ENCODE measurements at regions not wholly inside any gene's neighbourhood (a gene's known extent, or its start where the extent isn't known, plus 50 kb on each side); places are given as distances from the start of the nearest gene placed in this dataset.
A peak's percentile ranks its signal among the peaks of the same experiment; 100 is the strongest.
"Not testable (repeated sequence)": the region's sequence is repeated elsewhere in the genome, so short reads cannot be mapped to it uniquely, and the experiment has no call there.

DNA sequence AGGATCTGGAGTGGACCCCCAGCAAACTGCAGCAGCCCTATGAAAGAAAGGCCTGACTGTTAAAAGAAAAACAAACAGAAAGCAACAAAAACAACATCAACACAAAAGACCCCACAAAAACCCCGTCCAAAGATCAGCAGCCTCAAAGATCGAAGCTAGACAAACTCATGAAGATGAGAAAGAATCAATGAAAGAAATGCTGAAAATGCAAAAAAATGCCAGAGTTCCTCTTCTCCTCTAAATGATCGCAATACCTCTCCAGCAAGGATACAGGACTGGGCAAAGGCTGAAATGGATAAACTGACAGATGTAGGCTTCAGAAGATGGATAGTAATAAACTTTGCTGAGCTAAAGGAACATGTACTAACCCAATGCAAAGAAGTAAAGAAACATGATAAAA is 526.3 kb upstream of the DAB2 start:
- no peak for DNase-seq

DNA sequence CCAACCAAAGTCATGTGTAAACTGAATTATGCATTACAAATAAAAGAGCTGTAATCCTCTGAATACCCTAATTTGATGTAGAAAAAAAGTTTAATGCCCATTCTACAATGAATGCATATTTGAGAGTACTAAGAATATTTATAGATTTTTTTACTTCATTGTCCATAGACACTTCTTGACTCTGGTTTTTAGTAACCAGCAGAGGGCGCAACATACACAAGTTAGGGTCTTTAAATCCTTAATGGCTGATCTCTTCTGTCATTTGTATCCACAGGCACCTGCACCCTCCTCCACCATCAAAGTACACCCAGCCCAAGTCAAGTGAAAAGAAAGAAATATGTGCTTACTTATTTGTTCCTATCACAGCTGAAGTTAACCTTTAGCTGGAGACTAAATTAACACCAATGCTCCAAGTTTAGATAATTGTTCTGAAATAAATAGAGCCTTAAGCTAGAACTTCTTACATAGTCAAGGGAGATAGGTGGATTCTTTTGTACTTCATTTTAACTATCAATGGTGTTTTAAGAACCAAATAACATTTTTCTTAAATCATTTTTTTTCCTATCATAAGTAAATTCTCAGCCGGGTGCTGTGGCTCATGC is 524.2 kb upstream of the DAB2 start:
- DNase-seq = peak; percentile 29

DNA sequence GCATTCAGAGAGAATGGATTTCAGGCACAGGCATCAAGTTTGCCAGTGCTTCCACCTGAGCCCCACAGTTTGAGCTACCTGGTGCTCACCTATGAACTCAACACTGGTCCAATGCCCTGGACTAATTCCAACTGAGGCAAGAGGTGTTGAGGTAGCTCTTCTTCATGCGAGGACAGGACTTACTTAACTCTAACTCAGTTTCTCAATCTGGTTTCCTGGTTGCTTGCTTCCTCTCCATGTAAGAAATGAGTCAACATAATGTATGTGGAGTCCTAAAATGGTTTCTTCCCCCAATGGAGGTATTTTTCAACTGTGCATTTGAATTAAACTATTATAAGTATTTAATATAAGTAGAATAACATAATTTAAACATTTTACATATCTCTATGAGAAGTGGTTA is 523.6 kb upstream of the DAB2 start:
- DNase-seq = no peak

DNA sequence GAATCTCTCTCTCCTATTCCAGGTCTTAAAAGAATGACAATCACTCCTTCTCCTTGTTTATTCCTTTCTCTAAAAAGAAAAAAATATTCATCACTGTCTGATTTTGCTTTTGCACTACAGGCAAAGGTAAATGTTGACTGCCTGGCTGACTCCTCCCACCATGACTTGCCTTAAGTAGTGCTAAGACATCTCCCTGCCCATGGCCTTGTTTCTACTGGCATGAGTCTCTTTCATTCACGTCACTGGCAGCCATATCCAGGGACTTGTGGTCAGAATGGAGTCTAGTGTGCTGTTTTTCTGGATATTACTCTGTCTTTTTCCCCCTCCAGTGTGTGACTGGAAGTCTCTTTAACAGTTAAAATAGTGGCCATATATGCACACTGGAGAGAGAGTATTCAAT is 522.9 kb upstream of the DAB2 start:
- no peak for DNase-seq

DNA sequence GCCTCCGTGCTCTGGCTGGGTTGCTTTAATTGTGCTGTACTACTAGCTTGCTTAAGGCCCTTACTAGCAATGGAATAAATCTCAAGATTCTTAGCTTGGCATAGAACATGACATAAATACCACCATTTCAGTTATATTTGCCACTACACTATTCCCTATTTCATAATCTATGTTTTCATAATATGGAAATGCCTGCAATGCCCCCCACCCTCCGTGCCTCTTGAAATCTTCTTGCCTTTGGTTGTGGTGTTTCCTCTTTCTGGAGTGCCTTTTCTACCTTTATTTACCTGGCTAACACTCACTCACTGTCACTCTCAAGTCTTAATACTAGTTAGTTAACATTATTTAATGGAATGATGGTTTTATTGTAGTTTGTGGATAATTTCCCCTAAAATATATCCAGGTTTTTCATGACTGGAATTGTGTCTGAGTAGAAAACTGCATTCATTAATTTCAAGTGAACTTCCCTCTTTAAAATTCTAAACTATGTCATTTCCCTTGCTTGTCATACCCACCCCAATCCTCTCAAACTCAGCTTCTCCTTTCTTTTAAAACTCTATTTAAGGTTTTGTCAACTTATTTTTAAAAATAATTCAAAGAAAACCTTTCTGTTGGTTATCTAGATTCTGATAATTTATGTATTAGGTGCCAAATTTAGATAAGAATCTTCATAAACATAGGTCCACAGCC is 521.7 kb upstream of the DAB2 start:
- no peak for DNase-seq

DNA sequence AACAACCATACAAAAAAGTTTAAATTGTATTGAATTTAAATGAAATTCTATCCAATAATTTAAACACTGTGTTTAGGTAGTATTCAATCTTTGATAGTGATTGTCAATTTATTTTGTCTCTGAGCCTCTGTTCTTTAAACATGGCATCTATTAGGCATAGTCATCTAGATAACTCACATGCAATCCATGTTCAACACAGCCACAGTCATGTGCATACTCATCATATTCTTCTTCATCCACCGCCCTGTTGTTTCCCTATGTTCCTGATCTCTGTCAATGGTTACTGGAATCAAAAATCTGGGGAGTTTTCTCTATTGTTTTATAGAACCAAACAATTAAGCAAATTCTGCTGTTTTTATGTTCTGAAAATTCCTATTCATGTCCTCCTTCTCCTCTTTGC is 521.1 kb upstream of the DAB2 start:
- DNase-seq = no peak

DNA sequence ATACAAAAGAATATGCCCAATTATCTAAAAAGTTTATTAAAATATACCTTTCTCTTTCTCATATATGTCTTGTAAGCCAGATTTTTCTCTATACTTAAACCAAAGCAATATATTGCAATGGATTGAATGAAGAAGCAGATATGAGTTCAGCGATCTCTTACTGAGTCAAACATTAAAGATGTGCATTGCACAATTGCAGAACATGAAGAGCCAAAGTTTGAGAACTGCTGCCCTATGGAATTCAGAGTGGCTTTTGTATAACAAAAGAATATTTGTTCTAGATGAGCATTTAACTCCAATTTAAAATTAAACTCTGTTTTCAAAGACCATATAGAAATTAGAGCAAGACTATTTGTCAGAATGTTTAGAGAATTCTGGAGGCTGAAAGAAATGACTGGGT is 519.0 kb upstream of the DAB2 start:
- no peak for DNase-seq

DNA sequence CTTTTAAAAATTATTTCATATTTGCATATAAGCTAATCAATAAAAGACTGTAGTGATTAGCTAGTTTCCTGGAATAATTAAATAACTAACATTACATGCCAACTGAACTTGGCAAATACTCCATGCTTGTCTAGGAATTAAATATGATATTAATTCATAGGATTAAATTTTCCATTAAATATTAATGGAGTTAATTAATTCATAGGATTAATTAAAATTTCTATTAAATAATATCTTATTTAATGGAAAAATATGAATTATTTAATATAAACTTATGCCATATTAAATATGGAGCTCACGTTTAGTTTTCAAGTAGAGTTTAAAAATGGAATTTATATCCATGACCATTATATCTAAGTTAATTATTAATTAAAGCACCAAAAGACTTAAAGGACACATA is 517.8 kb upstream of the DAB2 start:
- DNase-seq = no peak

DNA sequence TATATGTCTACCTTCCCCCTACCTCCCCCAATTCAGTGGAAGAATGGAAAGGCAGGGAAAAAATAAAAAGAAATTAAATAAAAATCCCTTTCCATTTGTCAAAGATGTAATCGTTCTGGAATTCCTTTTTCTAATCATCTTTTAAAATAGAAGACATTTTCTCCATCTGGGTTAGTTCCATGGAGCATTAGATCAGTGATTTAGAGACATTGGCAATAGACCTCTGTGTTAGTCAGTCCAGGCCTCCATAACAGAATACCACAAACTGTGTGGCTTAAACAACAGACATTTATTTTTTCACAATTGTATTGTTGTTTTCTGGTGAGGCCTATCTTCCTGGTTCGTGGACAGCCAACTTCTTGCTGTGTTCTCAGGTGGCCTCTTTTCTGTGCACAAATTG is 516.6 kb upstream of the DAB2 start:
- DNase-seq = no peak

DNA sequence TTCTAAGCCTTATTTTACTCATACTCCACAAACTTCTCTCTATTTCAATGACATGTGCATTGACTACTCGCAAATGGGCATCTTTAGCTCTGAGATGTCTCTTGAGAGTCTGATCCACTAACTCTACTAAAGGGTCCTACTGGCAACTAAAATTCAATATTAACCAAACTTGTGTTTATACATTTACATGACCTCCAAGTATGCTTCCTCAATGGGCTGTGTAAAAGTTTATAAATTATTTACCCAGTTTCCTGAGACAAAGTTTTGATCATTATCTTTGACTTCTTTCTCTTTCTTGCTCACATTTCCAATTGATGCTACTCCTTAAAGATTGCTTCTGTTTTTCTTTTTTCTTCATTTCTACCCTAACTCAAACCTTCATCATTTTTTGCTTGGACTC is 510.1 kb upstream of the DAB2 start:
- no peak for DNase-seq

DNA sequence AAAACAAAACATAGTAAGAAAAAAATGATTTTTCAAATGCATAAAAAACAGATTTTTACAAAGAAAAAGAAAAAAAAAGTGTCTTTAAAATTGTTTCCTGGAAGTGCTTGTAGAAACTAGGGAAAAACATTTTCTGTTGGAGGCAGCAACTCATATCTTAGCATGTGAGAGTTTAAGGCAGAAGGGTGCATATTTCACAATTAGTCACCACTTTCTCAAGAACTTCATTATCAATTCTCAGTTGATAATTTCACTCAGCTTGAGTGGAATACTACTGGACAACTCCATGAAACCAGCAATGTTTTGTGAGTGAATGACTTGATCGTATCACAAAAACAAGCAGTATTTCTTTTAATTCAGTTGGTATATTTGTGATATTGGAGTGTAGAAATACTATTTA is 508.3 kb upstream of the DAB2 start:
- DNase-seq = no peak

DNA sequence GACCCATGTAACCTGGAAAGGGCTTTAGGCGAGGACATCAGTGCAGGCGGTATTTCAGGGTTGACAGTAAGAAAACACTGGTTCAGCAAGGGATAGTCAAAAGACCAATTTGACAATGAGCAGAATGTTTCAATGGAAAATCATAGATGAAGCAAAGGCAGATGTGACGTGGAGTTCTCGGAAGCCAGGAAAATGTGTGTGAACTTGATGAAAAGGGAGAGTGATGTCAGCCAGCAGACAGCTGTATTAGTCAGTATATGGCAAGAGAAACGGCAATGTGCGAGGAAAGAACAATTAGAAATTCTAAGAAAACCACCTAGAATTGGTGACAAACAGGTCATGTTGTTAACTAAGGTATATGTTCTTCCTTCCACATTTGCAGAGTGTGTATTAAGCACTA is 503.9 kb upstream of the DAB2 start:
- DNase-seq = no peak

DNA sequence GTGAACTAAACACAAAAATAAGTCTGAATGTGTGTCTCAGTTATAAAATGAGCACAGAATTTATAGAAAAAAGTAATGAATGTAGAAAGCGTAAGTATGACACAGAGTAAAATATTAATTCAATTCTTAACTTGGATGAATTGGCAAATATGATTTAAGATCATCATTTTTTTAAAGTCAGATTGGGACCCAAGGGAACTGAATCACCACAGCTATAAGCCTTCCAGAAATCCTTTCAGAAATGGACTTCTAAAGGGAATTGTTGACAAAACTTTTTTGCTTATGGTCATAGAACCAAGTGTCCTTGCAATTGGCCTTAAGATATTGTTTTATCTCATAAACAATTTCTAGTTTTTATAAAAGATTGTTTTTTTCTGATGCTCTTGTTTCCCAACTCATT is 495.1 kb upstream of the DAB2 start:
- no peak for DNase-seq

DNA sequence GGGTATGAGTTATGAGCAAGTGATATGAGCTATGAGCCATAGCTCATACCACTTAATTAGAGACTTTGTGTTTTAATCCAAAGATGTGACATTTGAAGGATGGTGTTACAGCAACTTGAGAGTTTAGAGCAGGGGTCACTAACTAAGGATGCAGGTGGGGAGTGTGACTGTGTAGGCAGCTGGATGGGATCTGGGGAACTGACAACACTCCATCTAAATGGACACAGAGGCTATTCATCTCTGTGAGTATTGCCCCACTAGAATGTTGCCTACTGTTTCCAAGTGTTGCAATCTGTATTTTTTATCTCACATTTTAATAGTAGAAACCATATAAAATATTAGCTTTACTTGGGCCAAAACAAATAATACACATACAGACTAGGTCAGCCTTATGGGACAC is 488.1 kb upstream of the DAB2 start:
- DNase-seq = no peak

DNA sequence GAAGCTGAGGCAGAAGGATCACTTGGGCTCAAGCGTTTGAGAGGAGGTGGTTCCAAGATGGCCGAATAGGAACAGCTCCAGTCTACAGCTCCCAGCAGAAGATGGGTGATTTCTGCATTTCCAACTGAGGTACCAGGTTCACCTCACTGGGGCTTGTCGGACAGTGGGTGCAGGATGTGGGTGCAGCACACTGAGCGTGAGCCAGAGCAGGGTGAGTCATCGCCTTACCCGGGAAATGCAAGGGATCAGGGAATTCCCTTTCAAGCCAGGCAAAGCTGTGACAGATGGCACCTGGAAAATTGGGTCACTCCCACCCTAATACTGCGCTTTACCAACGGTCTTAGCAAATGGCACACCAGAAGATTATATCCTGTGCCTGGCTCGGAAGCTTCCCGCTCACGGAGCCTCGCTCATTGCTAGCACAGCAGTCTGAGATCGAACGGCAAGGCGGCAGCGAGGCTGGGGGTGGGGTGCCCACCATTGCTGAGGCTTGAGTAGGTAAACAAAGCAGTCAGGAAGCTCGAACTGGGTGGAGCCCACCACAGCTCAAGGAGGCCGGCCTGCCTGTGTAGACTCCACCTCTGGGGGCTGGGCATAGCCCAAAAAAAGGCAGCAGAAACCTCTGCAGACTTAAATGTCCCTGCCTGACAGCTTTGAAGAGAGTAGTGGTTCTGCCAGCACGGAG is 482.6 kb upstream of the DAB2 start:
- not testable (repeated sequence) for DNase-seq

DNA sequence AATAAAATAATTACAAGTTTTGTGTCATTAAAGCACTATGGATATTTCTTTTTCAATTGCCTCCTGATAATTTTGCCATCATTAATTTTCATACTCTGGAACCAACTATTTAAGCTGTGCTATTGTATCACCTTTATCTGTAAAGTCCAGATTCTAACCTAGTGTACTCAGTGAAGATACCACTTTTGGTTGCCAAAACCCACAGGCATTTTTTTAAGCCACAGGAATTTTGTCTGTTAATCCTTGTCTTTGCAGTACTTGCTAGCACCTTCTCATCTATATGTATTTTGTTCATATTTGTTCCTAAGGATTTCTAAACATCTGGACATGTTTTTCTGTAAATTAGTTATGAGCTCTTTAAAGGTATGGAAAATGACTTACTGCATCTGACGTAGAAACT is 481.4 kb upstream of the DAB2 start:
- no peak for DNase-seq

DNA sequence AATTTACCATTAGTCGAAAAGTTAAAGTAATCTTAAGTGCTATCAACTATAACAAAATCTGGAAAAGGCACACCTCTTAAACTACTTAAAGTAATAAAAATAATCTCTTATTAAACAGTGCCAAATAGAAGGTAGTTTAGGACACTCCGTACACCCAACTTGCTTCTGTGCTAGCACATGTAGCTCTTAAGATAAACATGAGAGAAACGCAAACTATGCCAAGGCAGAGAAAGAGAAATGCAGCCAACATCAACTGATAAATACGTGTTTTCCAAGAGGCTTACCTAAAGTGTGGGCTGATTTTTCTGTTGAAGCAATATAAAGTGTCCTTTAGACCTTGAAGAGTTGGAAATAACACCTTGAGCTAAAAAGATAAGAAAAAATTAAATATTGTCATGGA is 480.6 kb upstream of the DAB2 start:
- no peak for DNase-seq

DNA sequence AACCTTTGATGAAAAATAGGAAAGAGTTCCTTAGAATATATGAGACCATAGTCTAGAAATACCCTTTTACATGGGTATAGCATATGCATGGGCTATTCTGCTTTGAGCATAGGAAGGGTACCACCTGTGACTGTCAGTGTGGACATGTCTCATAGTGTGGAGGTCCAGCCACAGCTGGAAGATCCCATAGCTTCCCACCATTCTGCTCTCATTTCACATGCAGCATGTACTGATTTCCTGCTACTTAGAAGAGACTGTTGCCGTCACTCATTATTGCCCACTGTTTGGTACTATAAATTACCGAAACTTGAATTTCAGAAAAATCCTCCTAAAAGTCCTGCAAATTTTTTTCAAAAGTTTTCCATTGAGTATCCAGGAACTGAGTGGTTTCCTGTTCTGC is 477.8 kb upstream of the DAB2 start:
- DNase-seq = no peak

DNA sequence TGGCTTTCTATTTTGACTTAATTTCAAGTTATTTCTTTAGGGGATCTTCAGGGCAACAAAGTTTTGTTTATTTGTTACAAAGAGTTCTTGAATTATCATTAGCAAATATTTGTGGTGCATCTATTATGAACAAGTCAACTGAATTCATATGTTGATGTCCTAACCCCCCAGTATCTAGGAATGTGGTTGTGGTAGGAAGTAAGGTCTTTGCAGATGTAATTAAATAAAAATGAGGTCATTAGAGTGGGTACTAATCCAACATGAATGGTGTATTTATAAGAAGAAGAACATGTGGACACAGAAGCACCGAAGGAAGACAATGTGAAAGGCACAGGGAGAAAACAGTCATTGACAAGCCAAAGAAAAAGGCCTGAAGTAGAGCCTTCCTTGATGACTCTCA is 474.0 kb upstream of the DAB2 start:
- DNase-seq = no peak

DNA sequence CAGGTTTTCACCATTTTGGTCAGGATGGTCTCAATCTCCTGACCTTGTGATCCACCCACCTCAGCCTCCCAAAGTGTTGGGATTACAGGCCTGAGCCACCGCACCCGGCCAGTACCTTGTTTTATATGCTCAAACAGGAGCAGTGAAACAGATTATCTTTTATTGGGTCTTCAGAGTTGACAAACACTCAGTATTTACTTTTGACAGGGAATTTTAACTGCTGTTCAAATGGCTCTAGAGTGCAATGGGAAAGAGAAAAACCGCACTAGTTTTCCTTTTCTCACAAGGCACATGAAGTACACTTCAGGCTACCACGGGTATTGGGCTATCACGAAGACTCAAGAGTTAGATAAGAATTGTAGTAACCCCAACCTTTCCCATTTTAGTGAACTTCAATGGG is 471.9 kb upstream of the DAB2 start:
- DNase-seq = no peak

DNA sequence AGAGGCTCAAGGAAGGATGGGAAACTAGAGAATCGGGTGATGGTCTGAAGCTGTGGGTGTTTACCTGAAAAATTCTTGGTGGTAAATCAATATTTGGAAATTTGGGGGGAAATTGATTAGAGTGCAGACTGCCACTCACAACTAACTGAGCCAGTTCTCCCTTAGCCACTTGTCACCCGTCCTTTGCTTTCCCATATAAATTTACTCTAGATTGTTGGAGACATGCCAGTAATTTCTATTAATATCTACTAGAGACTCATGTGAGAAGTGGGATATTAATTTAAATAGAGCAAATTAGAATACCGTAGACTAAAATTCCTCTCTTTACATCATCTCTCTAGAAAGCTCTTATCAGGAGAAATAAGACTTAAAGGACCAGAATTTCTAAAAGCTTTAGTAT is 471.3 kb upstream of the DAB2 start:
- DNase-seq = no peak

DNA sequence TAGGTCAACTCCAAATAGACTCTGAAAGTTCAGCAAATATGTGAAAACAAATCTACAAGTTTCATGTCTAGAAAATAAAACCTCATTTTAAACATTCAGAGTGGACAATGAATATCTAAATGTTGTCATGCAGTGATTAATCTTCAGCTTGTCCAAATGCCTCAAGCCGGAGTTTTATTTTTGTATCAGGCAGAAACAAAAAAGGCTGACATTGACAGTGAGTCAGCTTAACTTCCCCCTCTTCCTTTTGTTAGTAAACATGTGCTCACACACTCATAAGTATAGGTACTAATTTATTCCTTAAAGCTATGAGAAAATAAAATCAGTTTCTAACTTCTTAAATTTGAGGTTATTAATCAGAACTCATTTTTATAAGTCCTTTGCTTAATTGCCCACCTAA is 467.9 kb upstream of the DAB2 start:
- no peak for DNase-seq

DNA sequence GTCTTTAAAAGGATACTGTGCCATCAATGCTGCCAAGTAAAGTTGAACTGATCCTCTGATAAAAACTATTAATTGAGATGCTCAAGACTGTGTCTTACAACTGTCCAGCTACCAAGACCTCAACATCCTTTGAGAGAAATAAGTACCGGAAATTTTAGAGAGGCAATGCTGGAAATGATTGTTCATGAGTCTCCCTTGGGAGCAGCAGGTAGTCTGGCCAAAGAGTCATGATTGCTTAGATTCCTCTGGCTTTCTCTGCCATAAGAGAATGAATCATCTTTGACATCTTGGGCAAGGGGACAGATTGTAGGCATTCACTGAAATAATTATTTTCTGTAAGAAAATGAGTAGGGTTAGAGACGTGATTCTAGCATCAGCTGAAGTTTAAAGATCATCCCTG is 466.6 kb upstream of the DAB2 start:
- DNase-seq = no peak

DNA sequence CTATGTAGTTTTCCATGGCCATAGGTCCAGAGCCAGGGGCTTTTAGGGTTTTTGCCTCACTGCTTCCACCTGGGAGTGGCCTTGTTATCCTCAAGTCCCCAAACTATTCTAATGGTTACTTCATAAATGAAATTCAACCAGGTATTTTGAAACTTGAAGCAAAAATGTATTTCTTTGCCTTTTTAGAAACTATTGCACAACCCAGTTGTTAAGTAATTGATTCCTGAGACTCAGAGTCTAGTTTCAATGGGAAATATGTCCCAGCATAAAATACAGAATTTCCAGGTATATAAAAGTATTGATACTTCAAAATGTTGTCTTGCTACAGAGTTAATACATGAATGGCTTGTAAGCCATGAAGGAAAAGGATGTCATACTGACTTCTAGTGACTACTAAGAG is 456.2 kb upstream of the DAB2 start:
- DNase-seq = no peak
